HEK293 (cell line): ENCODE measurements at regions not wholly inside any gene's neighbourhood (a gene's known extent, or its start where the extent isn't known, plus 50 kb on each side); places are given as distances from the start of the nearest gene placed in this dataset.

Experiments used
- CTCF ChIA-PET: fragments of 350-600 bp; formaldehyde crosslinking; extraction: SDS; loops from one replicate; lab custom pipeline; 2021; ENCODE audit warnings: antibody characterized with exemption; lab: Yijun Ruan, JAX
- POLR2A ChIA-PET: fragments of 300-600 bp; formaldehyde crosslinking; extraction: SDS; loops from one replicate; lab custom pipeline; 2020; ENCODE audit warnings: antibody characterized with exemption, inconsistent platforms; lab: Yijun Ruan, JAX
- H3K27ac ChIP-seq: fragments of 200-500 bp; sonication (Bioruptor generic); 2 replicates; pipeline ENCODE4 v1.5.1; 2014; ENCODE audit warnings: low read depth, low read length, control low read depth, inconsistent platforms; ENCODE audit errors: extremely low read depth
- H3K36me3 ChIP-seq, 2 experiments: fragments of 200-500 bp in 1 of 2; sonication (Bioruptor generic) in 1 of 2; 1 replicate in 1 of 2; 2 replicates in 1 of 2; pipeline ENCODE4 v1.5.1; 2014 to 2017; ENCODE audit warnings: inconsistent platforms in 2 of 2, low read length in 2 of 2; ENCODE audit not compliant: control insufficient read depth in 2 of 2, insufficient read depth in 1 of 2
- H3K4me1 ChIP-seq: fragments of 200-500 bp; sonication (Bioruptor generic); 2 replicates; pipeline ENCODE4 v1.5.1; 2014; ENCODE audit warnings: mild to moderate bottlenecking, low read length, inconsistent platforms; ENCODE audit not compliant: control insufficient read depth, insufficient read depth
- H3K4me3 ChIP-seq: 2 replicates; pipeline ENCODE4 v1.5.1; 2011; ENCODE audit warnings: low read depth, mild to moderate bottlenecking, control low read depth, low read length, moderate library complexity
- H3K9me3 ChIP-seq: fragments of 200-500 bp; sonication (Bioruptor generic); 2 replicates; pipeline ENCODE4 v1.5.1; 2014; ENCODE audit warnings: low read depth, low read length, inconsistent platforms; ENCODE audit not compliant: control insufficient read depth, insufficient read depth
- EGR2 ChIP-seq: fragments of 450-650 bp; formaldehyde crosslinking; IDR thresholded peaks from 2 replicates; pipeline ENCODE4 v1.5.1; 2016; ENCODE audit warnings: low read depth, missing biosample characterization, missing genetic modification characterization
- FEZF1 ChIP-seq: fragments of 450-650 bp; formaldehyde crosslinking; IDR thresholded peaks from 2 replicates; pipeline ENCODE4 v1.5.1; 2016; ENCODE audit warnings: missing biosample characterization, missing genetic modification characterization
- PRDM10 ChIP-seq: fragments of 450-650 bp; formaldehyde crosslinking; IDR thresholded peaks from 2 replicates; pipeline ENCODE4 v1.5.1; 2016; ENCODE audit warnings: missing biosample characterization, missing genetic modification characterization
- PRDM2 ChIP-seq: fragments of 450-650 bp; formaldehyde crosslinking; IDR thresholded peaks from 2 replicates; pipeline ENCODE4 v1.5.1; 2016; ENCODE audit warnings: missing biosample characterization, missing genetic modification characterization, borderline replicate concordance
- SETDB1 ChIP-seq: IDR thresholded peaks from one replicate; pipeline ENCODE4 v1.6.1; 2017; ENCODE audit warnings: mild to moderate bottlenecking, low read length, moderate library complexity, mixed read lengths; ENCODE audit not compliant: insufficient read length
- YY2 ChIP-seq: fragments of 450-650 bp; formaldehyde crosslinking; IDR thresholded peaks from 2 replicates; pipeline ENCODE4 v1.5.1; 2016; ENCODE audit warnings: missing biosample characterization, missing genetic modification characterization
- ZNF140 ChIP-seq: fragments of 450-650 bp; formaldehyde crosslinking; IDR thresholded peaks from 2 replicates; pipeline ENCODE4 v1.5.1; 2016; ENCODE audit warnings: missing biosample characterization, missing genetic modification characterization
- ZNF175 ChIP-seq: fragments of 450-650 bp; formaldehyde crosslinking; IDR thresholded peaks from 2 replicates; pipeline ENCODE4 v1.5.1; 2016; ENCODE audit warnings: missing biosample characterization, missing genetic modification characterization
- ZNF211 ChIP-seq: fragments of 450-650 bp; formaldehyde crosslinking; IDR thresholded peaks from 2 replicates; pipeline ENCODE4 v1.5.1; 2016; ENCODE audit warnings: low read depth, missing biosample characterization, missing genetic modification characterization
- ZNF26 ChIP-seq: fragments of 450-650 bp; formaldehyde crosslinking; IDR thresholded peaks from 2 replicates; pipeline ENCODE4 v1.5.1; 2016; ENCODE audit warnings: missing biosample characterization, missing genetic modification characterization
- ZNF391 ChIP-seq: fragments of 450-650 bp; formaldehyde crosslinking; IDR thresholded peaks from 2 replicates; pipeline ENCODE4 v1.5.1; 2016; ENCODE audit warnings: low read depth, missing biosample characterization, missing genetic modification characterization, borderline replicate concordance
- ZNF416 ChIP-seq: fragments of 450-650 bp; formaldehyde crosslinking; IDR thresholded peaks from 2 replicates; pipeline ENCODE4 v1.5.1; 2016; ENCODE audit warnings: missing biosample characterization, missing genetic modification characterization
- ZNF701 ChIP-seq: fragments of 450-650 bp; formaldehyde crosslinking; IDR thresholded peaks from 2 replicates; pipeline ENCODE4 v1.5.1; 2016; ENCODE audit warnings: missing biosample characterization, missing genetic modification characterization
- ZXDB ChIP-seq: fragments of 450-650 bp; formaldehyde crosslinking; IDR thresholded peaks from 2 replicates; pipeline ENCODE4 v1.5.1; 2016; ENCODE audit warnings: missing biosample characterization, missing genetic modification characterization

GRCh38 chr1:188261849-188262248 is 1433.1 kb downstream of the PLA2G4A start (continued):
- TF ChIP-seq ZNF140 (tag by site-specific recombination) = no peak
- TF ChIP-seq, all 188 proteins: peak for 0

GRCh38 chr1:188269956-188270355 is 1441.2 kb downstream of the PLA2G4A start:
- POLR2A ChIA-PET = no interaction called here
- no peak overlapping the region for H3K27ac ChIP-seq
- TF ChIP-seq YY2 (no peak), ZNF391 (tag by site-specific recombination) (no peak), ZNF211 (tag by site-specific recombination) (no peak), FEZF1 (tag by site-specific recombination) (no peak), ZNF416 (tag by site-specific recombination) (no peak), PRDM2 (tag by site-specific recombination) (no peak), ZXDB (tag by site-specific recombination) (no peak), SETDB1 (no peak), PRDM10 (tag by site-specific recombination) (no peak), ZNF701 (tag by site-specific recombination) (no peak), EGR2 (no peak), ZNF175 (tag by site-specific recombination) (no peak), ZNF26 (tag by site-specific recombination) (no peak)

More at GRCh38 chr1:188269956-188270355, 1441.2 kb downstream of the PLA2G4A start:
- CTCF ChIA-PET = no interaction called here
- no peak overlapping the region for H3K4me3 ChIP-seq
- H3K9me3 ChIP-seq = no peaks in the 10 kb centered on the region
- H3K36me3 ChIP-seq = no peaks in the 10 kb centered on the region
- no peaks in the 10 kb centered on the region for H3K4me1 ChIP-seq
